D721Med (cell line): ENCODE measurements at regions not wholly inside any gene's neighbourhood (a gene's known extent, or its start where the extent isn't known, plus 50 kb on each side); places are given as distances from the start of the nearest gene placed in this dataset.
"Not testable (repeated sequence)": the region's sequence is repeated elsewhere in the genome, so short reads cannot be mapped to it uniquely, and the experiment has no call there.

Experiments used
- DNase-seq: peaks from one replicate; pipeline ENCODE4 v3.0.0; 2011; ENCODE audit warnings: low spot score; ENCODE audit not compliant: insufficient read length
- FAIRE-seq: peaks from 2 replicates; lab custom pipeline; 2011; peaks lifted over from hg19 to GRCh38; lab: Jason Lieb, UNC
- TF ChIP-seq, protein P1 (sequence below): IDR thresholded peaks from 2 replicates; pipeline ENCODE4 v1.5.1; 2012; ENCODE audit warnings: mild to moderate bottlenecking, control low read depth; ENCODE audit not compliant: insufficient read depth; ENCODE audit errors: missing control alignments

DNA sequence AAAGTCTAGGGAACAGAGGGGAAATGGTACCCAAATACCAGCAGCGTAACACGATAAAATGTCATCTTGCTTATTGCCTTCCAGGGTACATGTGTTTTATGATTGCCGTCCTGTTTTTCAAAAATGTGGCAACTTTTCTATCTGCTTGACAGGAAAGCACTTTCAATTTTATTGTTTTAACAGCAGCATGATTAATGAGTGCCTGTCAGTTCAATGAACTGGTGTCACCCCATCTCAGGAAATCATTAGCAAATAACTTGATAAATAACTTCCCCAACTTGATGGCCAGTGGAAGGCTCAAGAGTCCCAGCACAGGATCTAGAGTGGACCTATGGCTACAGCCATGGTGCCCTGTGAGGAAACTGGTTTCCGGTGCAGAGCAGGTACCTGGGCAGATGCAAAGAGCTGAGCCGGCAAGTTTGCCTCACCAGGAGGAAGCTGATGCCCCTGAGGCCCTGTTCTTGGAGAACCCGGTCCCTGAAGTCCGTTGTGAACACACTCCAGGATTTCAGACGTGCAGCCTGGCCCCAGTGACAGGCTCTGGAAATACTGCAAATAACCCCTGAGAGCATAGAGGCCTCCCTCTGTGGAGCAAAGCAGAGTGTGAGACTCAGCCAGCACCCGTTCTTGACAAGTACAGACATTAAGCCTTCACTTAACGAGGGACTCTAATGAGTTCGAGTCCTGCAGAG lies 173.5 kb upstream of the SFSWAP start:
- FAIRE-seq = no peak
- no peak for DNase-seq
- TF ChIP-seq, protein P1, sequence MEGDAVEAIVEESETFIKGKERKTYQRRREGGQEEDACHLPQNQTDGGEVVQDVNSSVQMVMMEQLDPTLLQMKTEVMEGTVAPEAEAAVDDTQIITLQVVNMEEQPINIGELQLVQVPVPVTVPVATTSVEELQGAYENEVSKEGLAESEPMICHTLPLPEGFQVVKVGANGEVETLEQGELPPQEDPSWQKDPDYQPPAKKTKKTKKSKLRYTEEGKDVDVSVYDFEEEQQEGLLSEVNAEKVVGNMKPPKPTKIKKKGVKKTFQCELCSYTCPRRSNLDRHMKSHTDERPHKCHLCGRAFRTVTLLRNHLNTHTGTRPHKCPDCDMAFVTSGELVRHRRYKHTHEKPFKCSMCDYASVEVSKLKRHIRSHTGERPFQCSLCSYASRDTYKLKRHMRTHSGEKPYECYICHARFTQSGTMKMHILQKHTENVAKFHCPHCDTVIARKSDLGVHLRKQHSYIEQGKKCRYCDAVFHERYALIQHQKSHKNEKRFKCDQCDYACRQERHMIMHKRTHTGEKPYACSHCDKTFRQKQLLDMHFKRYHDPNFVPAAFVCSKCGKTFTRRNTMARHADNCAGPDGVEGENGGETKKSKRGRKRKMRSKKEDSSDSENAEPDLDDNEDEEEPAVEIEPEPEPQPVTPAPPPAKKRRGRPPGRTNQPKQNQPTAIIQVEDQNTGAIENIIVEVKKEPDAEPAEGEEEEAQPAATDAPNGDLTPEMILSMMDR = no peak

DNA sequence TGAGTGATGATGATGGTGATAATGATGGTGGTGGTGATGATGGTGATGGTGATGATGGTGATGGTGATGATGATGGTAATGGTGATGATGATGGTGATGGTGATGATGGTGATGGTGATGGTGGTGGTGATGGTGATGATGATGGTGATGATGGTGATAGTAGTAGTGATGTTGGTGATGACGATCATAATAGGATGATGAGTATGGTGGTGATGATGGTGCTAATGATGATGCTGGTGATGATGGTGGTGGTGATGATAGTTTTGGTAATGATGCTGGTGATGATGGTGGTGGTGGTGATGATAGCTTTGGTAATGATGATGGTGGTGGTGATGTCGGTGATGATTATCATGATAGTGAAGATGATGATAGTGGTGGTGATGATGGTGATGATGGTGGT lies 171.5 kb upstream of the SFSWAP start:
- no peak for FAIRE-seq
- no peak for DNase-seq
- TF ChIP-seq, protein P1 = no peak

DNA sequence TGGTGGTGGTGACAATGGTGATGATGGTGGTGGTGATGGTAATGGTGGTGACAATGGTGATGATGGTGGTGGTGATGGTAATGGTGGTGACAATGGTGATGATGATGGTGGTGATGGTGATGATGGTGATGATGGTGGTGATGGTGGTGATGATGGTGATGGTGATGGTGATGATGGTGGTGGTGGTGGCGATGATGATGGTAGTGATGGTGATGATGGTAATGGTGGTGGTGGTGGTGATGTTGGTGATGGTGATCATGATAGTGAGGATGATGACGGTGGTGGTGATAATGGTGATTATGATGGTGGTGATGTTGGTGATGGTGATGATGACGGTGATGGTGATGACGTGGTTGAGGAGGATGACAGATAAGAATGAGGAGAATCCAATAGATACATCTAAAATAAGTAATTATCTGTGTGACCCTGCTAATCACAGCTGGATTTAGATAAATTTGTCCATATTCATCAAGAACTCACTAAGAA lies 170.7 kb upstream of the SFSWAP start:
- FAIRE-seq (no peak), DNase-seq (no peak)
- TF ChIP-seq, protein P1 = no peak

DNA sequence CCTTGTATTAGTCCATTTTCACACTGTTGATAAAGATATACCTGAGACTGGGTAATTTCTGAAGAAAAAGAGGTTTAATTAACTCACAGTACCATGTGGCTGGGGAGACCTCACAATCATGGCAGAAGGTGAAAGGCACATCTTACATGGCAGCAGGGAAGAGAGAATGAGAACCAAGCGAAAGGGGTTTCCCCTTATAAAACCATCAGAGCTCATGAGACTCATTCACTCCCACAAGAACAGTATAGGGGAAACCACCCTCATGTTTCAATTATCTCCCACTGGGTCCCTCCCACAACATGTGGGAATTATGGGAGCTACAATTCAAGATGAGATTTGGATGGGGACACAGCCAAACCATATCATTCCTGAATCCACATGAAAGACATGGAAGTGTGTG lies 169.4 kb upstream of the SFSWAP start:
- not testable (repeated sequence) for DNase-seq, FAIRE-seq

DNA sequence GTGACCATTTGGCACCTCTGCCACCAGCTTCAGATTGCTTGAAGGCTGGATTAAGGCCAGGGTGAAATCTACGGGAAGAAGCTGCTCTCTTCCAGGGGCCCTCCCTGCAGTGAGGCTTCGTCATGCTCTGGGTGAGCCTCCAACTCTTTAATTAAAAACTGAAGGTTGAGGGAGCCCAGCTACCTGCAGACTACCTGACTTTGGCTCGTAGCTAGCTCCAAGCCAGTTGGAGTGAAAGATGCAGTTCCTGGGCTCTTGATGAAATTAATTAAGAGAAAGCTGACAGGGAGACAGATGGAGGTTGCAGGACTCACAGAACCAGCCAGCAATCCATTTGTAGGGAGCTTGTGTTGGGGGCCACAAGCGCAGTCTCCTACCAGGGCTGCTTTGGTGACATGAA lies 168.5 kb upstream of the SFSWAP start:
- TF ChIP-seq, protein P1 = no peak
- no peak for FAIRE-seq
- DNase-seq = no peak

DNA sequence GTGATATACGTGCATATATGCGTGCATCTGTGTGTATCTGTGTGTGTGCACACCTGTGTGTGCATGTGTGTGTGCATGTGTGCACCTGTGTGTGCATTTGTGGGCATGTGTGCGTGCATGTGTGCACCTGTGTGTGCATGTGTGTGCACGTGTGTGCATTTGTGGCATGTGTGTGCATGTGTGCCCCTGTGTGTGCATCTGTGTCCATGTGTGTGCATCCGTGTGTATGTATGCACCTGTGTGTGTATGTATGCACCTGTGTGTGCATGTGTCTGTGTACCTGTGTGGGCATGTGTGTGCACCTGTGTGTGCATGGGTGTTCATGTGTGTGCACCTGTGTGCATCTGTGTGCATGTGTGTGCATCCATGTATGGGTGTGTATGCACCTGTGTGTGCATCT lies 167.8 kb upstream of the SFSWAP start:
- TF ChIP-seq, protein P1 = no peak
- no peak for DNase-seq
- no peak for FAIRE-seq

DNA sequence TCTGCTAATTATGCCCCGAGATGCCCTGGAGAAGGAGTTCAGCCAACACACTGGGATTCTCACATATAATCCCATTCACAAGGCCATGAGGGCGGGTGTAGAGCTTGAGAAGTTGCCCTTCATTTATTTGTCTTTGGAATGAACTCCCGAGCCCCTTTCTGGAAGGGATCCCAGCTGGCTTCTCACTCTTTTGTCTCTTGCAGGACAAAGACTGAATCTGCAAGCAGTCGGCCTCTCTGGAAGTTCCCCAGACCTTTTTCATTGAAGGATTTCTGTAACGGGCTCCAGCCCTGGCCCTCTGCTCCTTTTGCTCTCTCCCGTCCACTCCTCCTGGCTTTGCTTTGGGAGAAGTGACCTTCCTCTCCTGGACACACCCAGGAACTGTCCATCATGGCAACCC lies 163.3 kb upstream of the SFSWAP start:
- FAIRE-seq = no peak
- DNase-seq = no peak
- TF ChIP-seq, protein P1 = no peak
